Esophagus squamous epithelium (tissue), 5 donors: ENCODE measurements at regions not wholly inside any gene's neighbourhood (a gene's known extent, or its start where the extent isn't known, plus 50 kb on each side); places are given as distances from the start of the nearest gene placed in this dataset.
"Not testable (repeated sequence)": the region's sequence is repeated elsewhere in the genome, so short reads cannot be mapped to it uniquely, and the experiment has no call there.

Experiments
- DNase-seq: peaks from one replicate; lab custom pipeline; 2025; lab: John Stamatoyannopoulos, UW
- H3K27ac ChIP-seq, 4 donors: fragments of 200-600 bp; sonication (generic); one replicate each; pipeline ENCODE4 v1.5.1; 2016 to 2019; ENCODE audit warnings: mild to moderate bottlenecking in 1 of 4
- H3K27me3 ChIP-seq, 4 donors: fragments of 200-600 bp; sonication (generic); 1 replicate in 3 of 4; 2 replicates in 1 of 4; pipeline versions ENCODE4 v1.5.1 to v1.6.0; 2017 to 2021; ENCODE audit warnings: antibody characterized with exemption in 1 of 4
- H3K36me3 ChIP-seq, 3 donors: fragments of 200-600 bp; sonication (generic); one replicate each; pipeline ENCODE4 v1.5.1; 2016 to 2019
- H3K4me1 ChIP-seq, 3 donors: fragments of 200-600 bp; sonication (generic); one replicate each; pipeline ENCODE4 v1.5.1; 2017 to 2019
- H3K4me3 ChIP-seq, 4 donors: fragments of 200-600 bp; sonication (generic); 1 replicate in 3 of 4; 2 replicates in 1 of 4; pipeline ENCODE4 v1.5.1; 2016 to 2019; ENCODE audit warnings: mild to moderate bottlenecking in 2 of 4, moderate library complexity in 1 of 4
- H3K9me3 ChIP-seq, 3 donors: fragments of 200-600 bp; sonication (generic); one replicate each; pipeline ENCODE4 v1.5.1; 2016 to 2019
- CTCF ChIP-seq, 6 experiments: fragments of 450-650 bp in 4 of 6; fragments of 200-600 bp in 2 of 6; sonication (generic) in 2 of 6; IDR thresholded peaks; one replicate each; pipeline ENCODE4 v1.5.1; 2016 to 2019; ENCODE audit warnings: antibody characterized with exemption in 6 of 6, mild to moderate bottlenecking in 4 of 6, moderate library complexity in 4 of 6
- POLR2A ChIP-seq, 4 donors: fragments of 450-650 bp; IDR thresholded peaks; one replicate each; pipeline ENCODE4 v1.6.1; 2017; ENCODE audit warnings: antibody characterized with exemption in 4 of 4, mild to moderate bottlenecking in 4 of 4, moderate library complexity in 3 of 4
- WGBS, 2 donors: methylation state at CpG; one replicate each; pipeline ENCODE4 v1.1.5; 2018; 5-methylcytosine and 5-hydroxymethylcytosine counted together
- intact Hi-C: fragments of 100-400 bp; cut with DNase I; formaldehyde crosslinking; loops from one replicate; pipeline ENCODE4 v1.15.0; 2022
- donor health status: DM: yes; HTN: yes; CAD: no.

GRCh38 chr7:7017707-7018280, 164.6 kb upstream of the C1GALT1 start:
- H3K27ac ChIP-seq, result no peak overlapping the region
- H3K36me3 ChIP-seq, result no peaks in the 10 kb centered on the region
- WGBS, 2 donors, result 35 to 56% methylated on average over 3 to 4 of the region's 4 CpGs
- H3K4me1 ChIP-seq, result no peaks in the 10 kb centered on the region
- no peaks in the 10 kb centered on the region for H3K9me3 ChIP-seq
- H3K4me3 ChIP-seq, result no peak overlapping the region
- H3K27me3 ChIP-seq, result peaks cover 0 to 8% (median 0%) of the 10 kb centered on the region in 4 donors
- no peak for DNase-seq
- intact Hi-C loops, result no loop called here
- no peak for TF ChIP-seq CTCF (IDR thresholded peaks at IDR 0.05)
- TF ChIP-seq POLR2A (IDR thresholded peaks at IDR 0.05), result no peak

GRCh38 chr7:7018290-7018689, 164.1 kb upstream of the C1GALT1 start:
- no peak overlapping the region for H3K27ac ChIP-seq
- no peaks in the 10 kb centered on the region for H3K9me3 ChIP-seq
- DNase-seq, result no peak
- intact Hi-C loops, result no loop called here
- WGBS, 2 donors, result 65 to 89% methylated on average over 1 of the region's 1 CpG
- H3K27me3 ChIP-seq, result peaks cover 0 to 6% (median 0%) of the 10 kb centered on the region in 4 donors
- no peak for TF ChIP-seq CTCF (IDR thresholded peaks at IDR 0.05)
- no peak for TF ChIP-seq POLR2A (IDR thresholded peaks at IDR 0.05)
- no peak overlapping the region for H3K4me3 ChIP-seq
- H3K36me3 ChIP-seq, result no peaks in the 10 kb centered on the region
- H3K4me1 ChIP-seq, result no peaks in the 10 kb centered on the region

GRCh38 chr7:7032221-7032620, 150.1 kb upstream of the C1GALT1 start:
- H3K27ac ChIP-seq, result no peak overlapping the region
- WGBS, 2 donors, result 90 to 95% methylated on average over 4 of the region's 4 CpGs

GRCh38 chr7:7035851-7036250, 146.5 kb upstream of the C1GALT1 start:
- H3K36me3 ChIP-seq, result no peaks in the 10 kb centered on the region
- no peak for DNase-seq
- H3K9me3 ChIP-seq, result no peaks in the 10 kb centered on the region
- 89 to 91% methylated on average over 1 of the region's 1 CpG for WGBS, 2 donors
- no peak for TF ChIP-seq CTCF (IDR thresholded peaks at IDR 0.05)
- no peak for TF ChIP-seq POLR2A (IDR thresholded peaks at IDR 0.05)
- H3K4me1 ChIP-seq, result no peaks in the 10 kb centered on the region
- H3K27ac ChIP-seq, result no peak overlapping the region
- intact Hi-C loops, result no loop called here
- H3K4me3 ChIP-seq, result no peak overlapping the region
- no peaks in the 10 kb centered on the region for H3K27me3 ChIP-seq

More at GRCh38 chr7:7032221-7032620, 150.1 kb upstream of the C1GALT1 start:
- no peak for TF ChIP-seq POLR2A (IDR thresholded peaks at IDR 0.05)
- TF ChIP-seq CTCF (IDR thresholded peaks at IDR 0.05), result no peak
- Histone ChIP-seq H3K4me1 (no peaks in the 10 kb centered on the region), H3K9me3 (no peaks in the 10 kb centered on the region), H3K36me3 (no peaks in the 10 kb centered on the region), H3K4me3 (no peak overlapping the region), H3K27me3 (no peaks in the 10 kb centered on the region)
- no peak for DNase-seq
- intact Hi-C loops, result no loop called here

GRCh38 chr7:7042286-7042893, 140.0 kb upstream of the C1GALT1 start:
- H3K4me1 ChIP-seq, H3K27ac ChIP-seq, H3K36me3 ChIP-seq, DNase-seq, intact Hi-C loops, H3K4me3 ChIP-seq, H3K27me3 ChIP-seq, H3K9me3 ChIP-seq: not testable (repeated sequence)
- 60 to 69% methylated on average over 2 to 3 of the region's 7 CpGs for WGBS, 2 donors
